KMS-11 (cell line): ENCODE measurements at regions not wholly inside any gene's neighbourhood (a gene's known extent, or its start where the extent isn't known, plus 50 kb on each side); places are given as distances from the start of the nearest gene placed in this dataset.

Source experiments
- H2AFZ ChIP-seq: fragments of 200-600 bp; sonication (generic); 2 replicates; pipeline ENCODE4 v1.6.1; 2016; ENCODE audit warnings: antibody characterized with exemption, mixed run types, low read depth
- H3K27ac ChIP-seq: fragments of 200-600 bp; sonication (generic); 2 replicates; pipeline ENCODE4 v1.6.1; 2016; ENCODE audit warnings: mild to moderate bottlenecking, mixed run types
- H3K27me3 ChIP-seq: fragments of 200-600 bp; sonication (generic); 2 replicates; pipeline ENCODE4 v1.6.1; 2017; ENCODE audit warnings: mild to moderate bottlenecking, low read depth, mixed run types, moderate library complexity; ENCODE audit not compliant: insufficient read depth
- H3K36me3 ChIP-seq: fragments of 200-600 bp; sonication (generic); 2 replicates; pipeline ENCODE4 v1.6.1; 2017; ENCODE audit warnings: mild to moderate bottlenecking, mixed run types; ENCODE audit not compliant: insufficient read depth
- H3K4me1 ChIP-seq: fragments of 200-600 bp; sonication (generic); 2 replicates; pipeline ENCODE4 v1.6.1; 2016; ENCODE audit warnings: mild to moderate bottlenecking, low read depth, mixed run types; ENCODE audit not compliant: poor library complexity, severe bottlenecking
- H3K4me2 ChIP-seq: fragments of 200-600 bp; sonication (generic); 2 replicates; pipeline ENCODE4 v1.7.0; 2016; ENCODE audit warnings: mild to moderate bottlenecking, mixed run types
- H3K4me3 ChIP-seq: fragments of 200-600 bp; sonication (generic); IDR thresholded peaks from 2 replicates; pipeline ENCODE4 v1.6.1; 2017; ENCODE audit warnings: low read depth, low read length, mixed read lengths; ENCODE audit not compliant: insufficient read depth
- H3K79me2 ChIP-seq: fragments of 200-600 bp; sonication (generic); 2 replicates; pipeline ENCODE4 v1.6.1; 2016; ENCODE audit warnings: low read depth, mixed run types; ENCODE audit not compliant: insufficient read depth
- H3K9ac ChIP-seq: fragments of 200-600 bp; sonication (generic); 2 replicates; pipeline ENCODE4 v1.6.1; 2016; ENCODE audit warnings: mild to moderate bottlenecking, mixed run types
- H4K20me1 ChIP-seq: fragments of 200-600 bp; sonication (generic); 2 replicates; pipeline ENCODE4 v1.6.1; 2016; ENCODE audit warnings: mild to moderate bottlenecking, mixed run types; ENCODE audit not compliant: insufficient read depth
- CTCF ChIP-seq: fragments of 200-600 bp; sonication (generic); conservative IDR thresholded peaks from 2 replicates; pipeline ENCODE4 v1.6.1; 2017; ENCODE audit warnings: low read depth, mild to moderate bottlenecking, antibody characterized with exemption, low read length, moderate library complexity, mixed read lengths

- no peak overlapping the region for H3K4me3 ChIP-seq
- no peak overlapping the region for H3K9ac ChIP-seq
- no peak overlapping the region for H2AFZ ChIP-seq
- H3K27ac ChIP-seq = no peak overlapping the region
- H3K79me2 ChIP-seq = no peaks in the 10 kb centered on the region
- no peak for TF ChIP-seq CTCF
- H3K4me1 ChIP-seq = no peaks in the 10 kb centered on the region
- no peak overlapping the region for H3K4me2 ChIP-seq
- no peaks in the 10 kb centered on the region for H3K27me3 ChIP-seq
- H4K20me1 ChIP-seq = no peaks in the 10 kb centered on the region
- no peaks in the 10 kb centered on the region for H3K36me3 ChIP-seq
Measured at GRCh38 chr3:168647582-168647981, 551.9 kb upstream of the GOLIM4 start.

GRCh38 chr3:168645180-168645579 lies 549.5 kb upstream of the GOLIM4 start:
- Histone ChIP-seq H3K9ac (no peak overlapping the region), H3K4me1 (no peaks in the 10 kb centered on the region), H3K4me2 (no peak overlapping the region), H3K27ac (no peak overlapping the region), H3K4me3 (no peak overlapping the region), H4K20me1 (no peaks in the 10 kb centered on the region), H3K36me3 (no peaks in the 10 kb centered on the region), H2AFZ (no peak overlapping the region), H3K27me3 (no peaks in the 10 kb centered on the region), H3K79me2 (no peaks in the 10 kb centered on the region)
- TF ChIP-seq CTCF = no peak

GRCh38 chr3:168628549-168628948 lies 532.8 kb upstream of the GOLIM4 start:
- Histone ChIP-seq H3K27ac (no peak overlapping the region), H3K4me1 (no peaks in the 10 kb centered on the region), H3K27me3 (no peaks in the 10 kb centered on the region), H4K20me1 (no peaks in the 10 kb centered on the region), H3K36me3 (no peaks in the 10 kb centered on the region), H3K4me3 (no peak overlapping the region), H3K79me2 (no peaks in the 10 kb centered on the region), H3K9ac (no peak overlapping the region), H3K4me2 (no peak overlapping the region), H2AFZ (no peak overlapping the region)
- no peak for TF ChIP-seq CTCF

GRCh38 chr3:168625477-168625876 lies 529.8 kb upstream of the GOLIM4 start:
- Histone ChIP-seq H3K4me2 (no peak overlapping the region), H3K27me3 (no peaks in the 10 kb centered on the region), H3K36me3 (no peaks in the 10 kb centered on the region), H2AFZ (no peak overlapping the region), H3K9ac (no peak overlapping the region), H3K4me3 (no peak overlapping the region), H3K4me1 (no peaks in the 10 kb centered on the region), H4K20me1 (no peaks in the 10 kb centered on the region), H3K27ac (no peak overlapping the region), H3K79me2 (no peaks in the 10 kb centered on the region)
- TF ChIP-seq CTCF = no peak

- H3K4me3 ChIP-seq = no peak overlapping the region
- H4K20me1 ChIP-seq = no peaks in the 10 kb centered on the region
- TF ChIP-seq CTCF = no peak
- H3K9ac ChIP-seq = no peak overlapping the region
- H3K27ac ChIP-seq = no peak overlapping the region
- no peak overlapping the region for H3K4me2 ChIP-seq
- H3K36me3 ChIP-seq = no peaks in the 10 kb centered on the region
- H2AFZ ChIP-seq = no peak overlapping the region
- H3K79me2 ChIP-seq = no peaks in the 10 kb centered on the region
- H3K4me1 ChIP-seq = no peaks in the 10 kb centered on the region
- no peaks in the 10 kb centered on the region for H3K27me3 ChIP-seq
Measured at GRCh38 chr3:168624892-168625448, 529.2 kb upstream of the GOLIM4 start.
